Nephron (organoid): ENCODE measurements at regions not wholly inside any gene's neighbourhood (a gene's known extent, or its start where the extent isn't known, plus 50 kb on each side); places are given as distances from the start of the nearest gene placed in this dataset.

Experiments used
- H3K27ac Mint-ChIP-seq, 3 experiments: 2 replicates each; pipeline ENCODE4 v1.8.0; 2020; ENCODE audit warnings: mixed read lengths in 3 of 3, mild to moderate bottlenecking in 2 of 3, moderate library complexity in 1 of 3
- H3K27me3 Mint-ChIP-seq: 2 replicates; pipeline ENCODE4 v1.8.0; 2021; ENCODE audit warnings: low read depth, mild to moderate bottlenecking, moderate library complexity, mixed read lengths
- H3K36me3 Mint-ChIP-seq: 2 replicates; pipeline ENCODE4 v1.8.0; 2020; ENCODE audit warnings: low read depth, mixed read lengths
- H3K4me1 Mint-ChIP-seq: 2 replicates; pipeline ENCODE4 v1.8.0; 2020; ENCODE audit warnings: mixed read lengths
- H3K4me3 Mint-ChIP-seq, 3 experiments: 2 replicates each; pipeline ENCODE4 v1.8.0; 2020; ENCODE audit warnings: mild to moderate bottlenecking in 3 of 3, mixed read lengths in 3 of 3, moderate library complexity in 2 of 3
- H3K9me3 Mint-ChIP-seq: 2 replicates; pipeline ENCODE4 v1.8.0; 2020; ENCODE audit warnings: mixed read lengths
- TF ChIP-seq, protein P1 (sequence below), 3 experiments: fragments of 200-600 bp; sonication (generic); IDR thresholded peaks; one replicate each; pipeline ENCODE4 v1.5.0; 2021; ENCODE audit warnings: antibody characterized with exemption in 3 of 3; ENCODE audit not compliant: unreplicated experiment in 3 of 3

DNA sequence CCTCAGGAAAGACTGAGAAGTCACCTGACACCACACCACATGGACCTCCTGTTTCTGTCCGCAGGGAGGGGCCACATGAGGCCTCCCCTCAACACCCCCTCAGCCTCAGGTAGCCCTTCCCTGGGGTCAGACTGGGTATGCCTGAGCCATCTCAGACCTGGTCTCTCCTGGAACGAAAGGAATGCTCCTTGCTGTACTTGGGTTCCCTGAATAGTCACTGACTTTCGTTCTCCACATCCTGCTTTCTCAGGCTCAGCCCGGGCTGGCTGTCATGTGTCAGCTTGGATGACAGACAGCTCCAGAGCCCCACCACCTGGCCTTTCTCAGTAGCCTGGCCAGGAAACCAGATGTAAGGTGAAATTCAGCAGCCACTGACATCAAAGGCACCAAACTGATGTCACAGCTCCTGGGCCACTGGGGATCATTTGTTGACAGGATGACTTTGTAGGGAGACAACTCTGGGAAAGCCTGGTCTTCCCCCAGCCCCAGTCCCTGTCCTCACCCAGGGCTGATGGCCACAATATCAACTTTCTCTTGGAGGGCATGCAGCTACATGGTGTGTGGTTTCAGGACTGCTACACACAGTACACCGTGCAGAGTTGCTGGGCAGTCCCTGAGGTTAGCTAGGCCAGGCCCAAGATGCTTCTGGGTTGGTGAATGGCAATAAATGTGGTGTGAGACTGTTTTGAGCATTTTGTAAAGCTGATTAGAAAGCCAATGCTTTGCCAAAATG is 141.4 kb upstream of the MRPS22 start:
- no peak overlapping the region for H3K27ac Mint-ChIP-seq

DNA sequence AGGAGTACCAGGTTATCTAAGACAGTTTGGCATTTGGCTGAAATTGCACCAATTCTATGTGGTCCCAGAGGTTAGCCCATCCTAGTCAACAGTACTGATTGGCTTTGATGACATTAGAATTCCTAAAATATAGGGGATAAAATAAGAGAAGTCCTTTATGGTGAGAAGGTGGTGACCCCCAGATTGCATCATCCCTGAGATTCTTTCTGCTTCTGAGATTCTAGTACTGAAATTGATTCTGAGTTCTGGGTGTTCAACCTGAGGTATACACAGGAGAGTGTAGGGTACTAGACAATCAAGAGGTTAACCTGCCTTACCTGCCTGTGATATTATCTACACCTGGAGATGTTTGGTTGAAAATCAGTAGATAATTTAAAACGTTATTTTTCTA is 140.9 kb upstream of the MRPS22 start:
- Mint-ChIP-seq H3K36me3 (no peaks in the 10 kb centered on the region), H3K9me3 (peaks cover 4% of the 10 kb centered on the region), H3K4me1 (peaks cover 5% of the 10 kb centered on the region), H3K27ac (no peak overlapping the region), H3K4me3 (no peak overlapping the region), H3K27me3 (peaks cover 6% of the 10 kb centered on the region)
- TF ChIP-seq, protein P1, sequence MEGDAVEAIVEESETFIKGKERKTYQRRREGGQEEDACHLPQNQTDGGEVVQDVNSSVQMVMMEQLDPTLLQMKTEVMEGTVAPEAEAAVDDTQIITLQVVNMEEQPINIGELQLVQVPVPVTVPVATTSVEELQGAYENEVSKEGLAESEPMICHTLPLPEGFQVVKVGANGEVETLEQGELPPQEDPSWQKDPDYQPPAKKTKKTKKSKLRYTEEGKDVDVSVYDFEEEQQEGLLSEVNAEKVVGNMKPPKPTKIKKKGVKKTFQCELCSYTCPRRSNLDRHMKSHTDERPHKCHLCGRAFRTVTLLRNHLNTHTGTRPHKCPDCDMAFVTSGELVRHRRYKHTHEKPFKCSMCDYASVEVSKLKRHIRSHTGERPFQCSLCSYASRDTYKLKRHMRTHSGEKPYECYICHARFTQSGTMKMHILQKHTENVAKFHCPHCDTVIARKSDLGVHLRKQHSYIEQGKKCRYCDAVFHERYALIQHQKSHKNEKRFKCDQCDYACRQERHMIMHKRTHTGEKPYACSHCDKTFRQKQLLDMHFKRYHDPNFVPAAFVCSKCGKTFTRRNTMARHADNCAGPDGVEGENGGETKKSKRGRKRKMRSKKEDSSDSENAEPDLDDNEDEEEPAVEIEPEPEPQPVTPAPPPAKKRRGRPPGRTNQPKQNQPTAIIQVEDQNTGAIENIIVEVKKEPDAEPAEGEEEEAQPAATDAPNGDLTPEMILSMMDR (IDR thresholded peaks at IDR 0.05; ENCODE audit: unreplicated experiment in 3 of 3), result no peak

More for the DNA sequence above, 141.4 kb upstream of the MRPS22 start:
- no peaks in the 10 kb centered on the region for H3K36me3 Mint-ChIP-seq
- H3K4me3 Mint-ChIP-seq, result no peak overlapping the region
- peaks cover 5% of the 10 kb centered on the region for H3K4me1 Mint-ChIP-seq
- H3K27me3 Mint-ChIP-seq, result peaks cover 6% of the 10 kb centered on the region
- H3K9me3 Mint-ChIP-seq, result peaks cover 5% of the 10 kb centered on the region
- TF ChIP-seq, protein P1 (IDR thresholded peaks at IDR 0.05; ENCODE audit: unreplicated experiment in 3 of 3), result peak in 1 of 3 experiments; percentile 15

DNA sequence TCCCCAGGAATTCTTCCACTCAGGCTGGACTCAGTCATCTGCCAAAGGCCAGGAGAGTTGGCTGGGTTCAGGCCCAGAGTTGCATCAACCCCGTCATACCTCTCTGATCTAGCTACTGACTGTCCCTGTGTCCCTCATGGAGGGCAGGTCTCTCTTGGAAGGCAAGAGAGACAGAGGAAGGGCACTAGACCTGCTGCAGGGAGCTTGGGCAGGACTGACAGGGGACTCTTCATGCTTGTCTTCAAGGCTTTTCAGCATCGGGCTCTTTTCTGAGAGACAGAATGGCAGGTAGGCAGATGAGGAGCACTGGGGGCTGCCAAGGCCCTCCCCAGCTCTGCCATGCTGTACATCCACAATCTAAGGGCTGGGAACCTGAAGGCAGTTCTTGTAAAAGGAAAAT is 140.1 kb upstream of the MRPS22 start:
- peaks cover 6% of the 10 kb centered on the region for H3K27me3 Mint-ChIP-seq
- H3K27ac Mint-ChIP-seq, result no peak overlapping the region
- H3K4me1 Mint-ChIP-seq, result peaks cover 5% of the 10 kb centered on the region
- TF ChIP-seq, protein P1 (IDR thresholded peaks at IDR 0.05; ENCODE audit: unreplicated experiment in 3 of 3), result no peak
- no peak overlapping the region for H3K4me3 Mint-ChIP-seq
- no peaks in the 10 kb centered on the region for H3K36me3 Mint-ChIP-seq
- H3K9me3 Mint-ChIP-seq, result no peaks in the 10 kb centered on the region

DNA sequence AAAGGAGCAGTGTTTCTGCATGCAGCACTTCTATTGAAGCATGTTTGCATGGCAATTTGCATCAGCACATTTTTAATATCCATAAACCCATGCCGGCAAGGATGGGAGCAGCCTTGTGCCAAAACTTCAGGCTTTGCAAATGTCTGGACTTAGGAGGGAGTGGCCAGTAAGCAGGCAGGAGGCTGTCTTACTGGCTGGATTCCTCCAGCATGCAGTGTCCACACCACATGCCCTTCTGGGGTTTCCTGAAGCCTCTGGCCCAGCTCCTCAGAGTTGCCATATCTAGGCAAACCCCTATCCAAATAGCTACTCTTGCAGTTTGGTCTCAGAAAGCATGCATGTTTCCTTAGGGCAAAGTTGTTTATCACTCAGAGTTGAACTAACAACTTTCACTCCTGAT is 139.1 kb upstream of the MRPS22 start:
- Mint-ChIP-seq H3K9me3 (no peaks in the 10 kb centered on the region), H3K27ac (no peak overlapping the region), H3K4me3 (no peak overlapping the region), H3K27me3 (peaks cover 6% of the 10 kb centered on the region), H3K4me1 (peaks cover 5% of the 10 kb centered on the region), H3K36me3 (no peaks in the 10 kb centered on the region)
- TF ChIP-seq, protein P1 (IDR thresholded peaks at IDR 0.05; ENCODE audit: unreplicated experiment in 3 of 3), result no peak

DNA sequence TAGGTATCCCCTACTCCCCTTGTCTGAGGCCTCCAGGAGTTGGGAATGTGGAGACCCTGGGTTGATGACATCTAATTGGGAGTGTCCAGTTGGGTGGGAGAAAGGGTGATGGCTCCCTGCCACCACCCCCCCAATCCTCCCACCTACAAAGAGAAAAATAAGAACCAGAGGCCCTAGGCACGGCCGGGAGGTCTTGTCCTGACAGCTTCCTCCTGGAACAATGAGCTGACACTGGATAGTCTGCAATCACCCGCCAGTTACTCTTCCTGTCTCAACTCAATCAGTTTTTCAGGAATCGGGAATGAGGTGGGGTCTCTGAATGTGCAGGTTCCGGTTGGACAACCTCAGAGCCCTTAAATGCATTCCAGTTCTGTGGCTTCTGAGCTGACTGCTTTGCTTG is 129.9 kb upstream of the MRPS22 start:
- H3K27me3 Mint-ChIP-seq, result no peaks in the 10 kb centered on the region
- H3K4me3 Mint-ChIP-seq, result no peak overlapping the region
- TF ChIP-seq, protein P1 (IDR thresholded peaks at IDR 0.05; ENCODE audit: unreplicated experiment in 3 of 3), result no peak
- peaks cover 3% of the 10 kb centered on the region for H3K9me3 Mint-ChIP-seq
- H3K36me3 Mint-ChIP-seq, result no peaks in the 10 kb centered on the region
- H3K27ac Mint-ChIP-seq, result no peak overlapping the region
- no peaks in the 10 kb centered on the region for H3K4me1 Mint-ChIP-seq

DNA sequence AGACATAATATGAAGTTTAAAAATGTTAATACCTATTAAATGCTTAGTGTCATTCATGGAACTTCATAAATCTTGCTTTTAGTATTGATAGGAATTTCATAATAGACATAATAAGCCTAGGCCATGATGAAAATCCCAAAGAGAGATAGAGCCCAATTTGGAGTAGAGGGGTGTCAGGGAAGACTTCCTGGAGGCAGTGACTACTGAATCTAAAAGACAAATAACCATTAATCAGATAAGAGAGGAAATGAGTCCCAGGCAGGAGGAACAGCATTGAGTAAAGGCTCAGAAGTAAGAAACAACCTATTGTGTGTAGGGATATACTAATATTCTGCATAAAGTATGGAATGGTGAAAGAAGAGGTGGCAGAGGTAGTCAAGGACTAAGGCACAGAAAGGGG is 126.9 kb upstream of the MRPS22 start:
- Mint-ChIP-seq H3K36me3 (no peaks in the 10 kb centered on the region), H3K9me3 (peaks cover 4% of the 10 kb centered on the region), H3K27ac (no peak overlapping the region), H3K4me3 (no peak overlapping the region), H3K27me3 (no peaks in the 10 kb centered on the region), H3K4me1 (no peaks in the 10 kb centered on the region)
- TF ChIP-seq, protein P1 (IDR thresholded peaks at IDR 0.05; ENCODE audit: unreplicated experiment in 3 of 3), result no peak
